ENCODE measurements at regions not wholly inside any gene's neighbourhood (a gene's known extent, or its start where the extent isn't known, plus 50 kb on each side); places are given as distances from the start of the nearest gene placed in this dataset.

DNA sequence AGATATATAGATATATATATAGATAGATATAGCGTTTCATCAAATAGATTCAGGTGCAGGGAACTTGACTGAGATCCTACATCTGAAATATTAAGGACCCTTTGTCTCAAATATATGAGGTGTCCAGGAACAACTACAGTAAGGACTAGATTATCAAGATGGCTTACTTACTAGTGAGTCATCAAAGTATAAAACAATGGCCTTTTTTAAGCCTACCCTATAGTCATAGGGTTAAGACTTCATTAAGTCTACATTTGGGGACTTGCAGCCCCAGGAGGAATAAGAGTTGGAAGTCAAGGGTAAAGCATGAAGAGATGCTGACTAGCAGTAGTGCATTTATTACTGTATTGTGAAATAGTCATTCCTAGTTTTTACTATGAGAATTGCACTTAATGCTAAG is 1023.4 kb downstream of the CDH11 start:
- H3K4me3 ChIP-seq (ENCODE audit: low read depth, low read length): no peak overlapping the region
- DNase-seq (ENCODE audit: low read depth): no peak
- TF ChIP-seq, protein P1, sequence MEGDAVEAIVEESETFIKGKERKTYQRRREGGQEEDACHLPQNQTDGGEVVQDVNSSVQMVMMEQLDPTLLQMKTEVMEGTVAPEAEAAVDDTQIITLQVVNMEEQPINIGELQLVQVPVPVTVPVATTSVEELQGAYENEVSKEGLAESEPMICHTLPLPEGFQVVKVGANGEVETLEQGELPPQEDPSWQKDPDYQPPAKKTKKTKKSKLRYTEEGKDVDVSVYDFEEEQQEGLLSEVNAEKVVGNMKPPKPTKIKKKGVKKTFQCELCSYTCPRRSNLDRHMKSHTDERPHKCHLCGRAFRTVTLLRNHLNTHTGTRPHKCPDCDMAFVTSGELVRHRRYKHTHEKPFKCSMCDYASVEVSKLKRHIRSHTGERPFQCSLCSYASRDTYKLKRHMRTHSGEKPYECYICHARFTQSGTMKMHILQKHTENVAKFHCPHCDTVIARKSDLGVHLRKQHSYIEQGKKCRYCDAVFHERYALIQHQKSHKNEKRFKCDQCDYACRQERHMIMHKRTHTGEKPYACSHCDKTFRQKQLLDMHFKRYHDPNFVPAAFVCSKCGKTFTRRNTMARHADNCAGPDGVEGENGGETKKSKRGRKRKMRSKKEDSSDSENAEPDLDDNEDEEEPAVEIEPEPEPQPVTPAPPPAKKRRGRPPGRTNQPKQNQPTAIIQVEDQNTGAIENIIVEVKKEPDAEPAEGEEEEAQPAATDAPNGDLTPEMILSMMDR (IDR thresholded peaks at IDR 0.05; ENCODE audit: low read depth, low read length, missing control alignments): no peak

DNA sequence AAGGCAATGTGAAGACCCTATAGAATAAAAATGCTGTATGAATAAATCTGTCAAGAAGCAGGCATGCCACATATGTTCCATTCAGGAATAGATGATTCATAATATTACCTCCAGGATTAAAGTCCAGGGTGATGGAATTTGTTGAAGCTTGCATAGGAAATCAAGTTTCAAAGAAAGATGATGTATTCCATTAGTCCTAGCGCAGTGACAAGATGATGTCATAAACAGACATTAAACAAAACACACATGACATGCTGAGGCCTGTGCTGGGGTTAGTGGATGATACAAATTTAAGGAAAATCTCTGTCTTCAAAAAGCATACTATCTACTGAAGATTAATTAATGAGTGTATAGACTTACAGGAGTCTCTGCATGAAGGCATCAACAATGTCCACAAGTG is 1025.2 kb downstream of the CDH11 start:
- no peak overlapping the region for H3K4me3 ChIP-seq (ENCODE audit: low read depth, low read length)
- DNase-seq (ENCODE audit: low read depth): no peak
- TF ChIP-seq, protein P1 (IDR thresholded peaks at IDR 0.05; ENCODE audit: low read depth, low read length, missing control alignments): no peak

DNA sequence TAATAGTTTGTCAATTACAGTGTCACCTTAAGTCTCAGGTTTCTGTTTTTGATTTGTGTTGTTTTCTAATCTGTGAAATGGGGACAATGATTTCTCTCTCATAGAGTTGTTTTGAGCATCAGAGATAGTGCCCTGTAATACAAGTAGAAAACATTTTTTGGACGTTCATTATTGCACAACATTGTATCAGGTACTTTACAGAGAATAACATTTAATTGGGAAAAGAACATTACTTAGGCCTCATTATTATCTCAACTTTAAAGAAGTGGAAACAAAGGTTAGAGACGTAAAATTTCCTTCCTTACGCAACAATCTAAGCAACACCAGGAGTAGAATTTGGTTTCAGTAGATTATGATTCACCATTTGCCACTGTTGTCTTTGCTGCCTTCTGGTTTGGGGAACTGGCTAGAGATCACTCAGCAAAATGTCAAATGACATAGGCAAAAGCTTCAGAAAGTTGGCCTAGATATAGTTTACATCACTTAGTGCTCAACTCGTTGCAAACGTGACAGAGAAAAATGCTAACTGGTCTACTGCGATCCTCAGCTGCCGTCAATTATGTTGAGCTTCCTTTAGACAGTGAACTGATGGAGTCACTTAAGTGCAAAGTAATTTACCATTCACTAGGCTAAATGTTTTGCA is 1026.8 kb downstream of the CDH11 start:
- TF ChIP-seq, protein P1 (IDR thresholded peaks at IDR 0.05; ENCODE audit: low read depth, low read length, missing control alignments): no peak
- DNase-seq (ENCODE audit: low read depth): no peak
- H3K4me3 ChIP-seq (ENCODE audit: low read depth, low read length): no peak overlapping the region

DNA sequence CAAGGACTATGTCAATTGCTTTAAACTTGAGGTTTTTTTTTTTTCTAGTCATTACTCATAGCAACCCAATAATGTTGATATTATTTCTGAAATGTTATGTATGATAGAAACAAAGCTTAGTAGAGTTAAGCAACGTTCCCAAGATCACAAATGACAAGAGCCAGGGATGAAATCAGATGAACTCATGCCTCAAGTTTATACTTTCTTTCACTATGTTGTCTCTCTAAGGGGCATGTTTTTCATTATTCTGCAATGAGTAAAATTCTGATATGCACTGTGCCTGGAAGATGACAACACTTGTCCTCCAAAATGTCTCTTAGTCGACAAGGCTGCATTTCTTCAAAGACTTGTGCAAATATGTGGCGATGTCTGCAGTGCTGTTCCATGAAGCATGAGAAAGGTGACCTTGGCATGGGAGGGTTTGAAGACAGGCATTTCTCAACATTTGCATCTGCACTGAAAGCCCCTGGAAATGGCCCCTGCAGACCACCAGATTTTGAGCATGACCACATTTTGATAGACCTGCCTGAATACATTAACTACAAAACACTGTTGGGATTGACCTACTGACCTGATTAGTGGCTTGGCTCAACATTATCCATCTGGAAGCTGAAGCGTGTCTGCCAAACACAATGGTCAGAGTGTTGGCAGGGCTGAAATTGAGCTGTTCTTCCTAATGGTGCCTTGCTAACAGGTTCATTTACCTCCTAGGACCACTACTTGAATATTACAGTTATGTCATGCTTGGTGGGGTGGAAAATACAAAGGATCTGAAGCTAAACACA is 1027.5 kb downstream of the CDH11 start:
- no peak for DNase-seq (ENCODE audit: low read depth)
- H3K4me3 ChIP-seq (ENCODE audit: low read depth, low read length): no peak overlapping the region
- TF ChIP-seq, protein P1 (IDR thresholded peaks at IDR 0.05; ENCODE audit: low read depth, low read length, missing control alignments): no peak

DNA sequence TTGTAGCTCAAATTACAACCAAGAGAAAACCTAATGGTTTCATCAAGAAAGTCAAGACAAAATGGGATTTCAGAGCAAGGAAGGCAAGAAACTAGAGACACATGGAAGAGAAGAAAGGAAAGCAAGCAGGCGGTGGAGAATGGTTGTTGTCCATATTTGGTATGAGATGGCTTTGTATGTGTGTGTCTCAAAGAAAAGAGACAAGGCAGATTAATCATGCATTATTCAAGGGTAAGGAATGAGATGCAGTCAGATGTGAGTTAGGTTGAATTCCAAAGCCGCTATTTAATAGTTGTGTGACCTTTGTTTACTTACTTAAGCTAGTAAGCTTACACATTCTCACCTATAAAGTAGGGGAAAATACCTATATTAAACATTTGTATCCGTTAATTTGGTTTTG is 1029.6 kb downstream of the CDH11 start:
- H3K4me3 ChIP-seq (ENCODE audit: low read depth, low read length): no peak overlapping the region
- DNase-seq (ENCODE audit: low read depth): no peak
- TF ChIP-seq, protein P1 (IDR thresholded peaks at IDR 0.05; ENCODE audit: low read depth, low read length, missing control alignments): no peak

DNA sequence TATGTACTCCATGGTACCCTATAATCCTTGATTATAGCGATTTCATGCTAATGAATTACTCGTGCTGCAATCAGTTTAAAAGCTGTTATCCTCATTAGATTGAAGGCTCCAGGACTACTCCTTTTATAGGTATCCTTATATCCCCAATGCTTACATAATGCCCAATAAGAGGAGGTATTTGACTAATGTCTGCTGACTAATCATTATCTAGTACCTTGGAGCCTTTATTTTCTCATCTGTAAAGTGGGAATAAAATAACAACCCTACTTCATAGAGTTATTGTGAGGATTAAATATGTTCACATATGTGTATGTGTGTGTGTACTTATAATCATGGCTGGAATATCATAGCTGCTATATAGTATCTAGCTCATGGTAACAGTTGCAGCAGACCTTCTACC is 1031.5 kb downstream of the CDH11 start:
- H3K4me3 ChIP-seq (ENCODE audit: low read depth, low read length): no peak overlapping the region
- DNase-seq (ENCODE audit: low read depth): no peak
- TF ChIP-seq, protein P1 (IDR thresholded peaks at IDR 0.05; ENCODE audit: low read depth, low read length, missing control alignments): no peak

Data from GM12864 (cell line).